ENCODE measurements at regions not wholly inside any gene's neighbourhood (a gene's known extent, or its start where the extent isn't known, plus 50 kb on each side); places are given as distances from the start of the nearest gene placed in this dataset.
"Not testable (repeated sequence)": the region's sequence is repeated elsewhere in the genome, so short reads cannot be mapped to it uniquely, and the experiment has no call there.

GRCh38 chr10:57334523-57334922, 933.2 kb downstream of the IPMK start:
- Mint-ChIP-seq H3K4me1 (ENCODE audit: insufficient read depth, unreplicated experiment) (no peaks in the 10 kb centered on the region), H3K36me3 (ENCODE audit: insufficient read depth, unreplicated experiment) (no peaks in the 10 kb centered on the region), H3K9me3 (ENCODE audit: unreplicated experiment) (no peaks in the 10 kb centered on the region), H3K4me3 (ENCODE audit: unreplicated experiment) (no peak overlapping the region), H3K27ac (ENCODE audit: low read depth, unreplicated experiment) (no peak overlapping the region), H3K27me3 (ENCODE audit: insufficient read depth, unreplicated experiment) (peaks cover 23% of the 10 kb centered on the region)
- BruUV-seq (replicated peaks): no TSS peak
- TF ChIP-seq CTCF (IDR thresholded peaks at IDR 0.05; ENCODE audit: unreplicated experiment): no peak
- intact Hi-C loops (cut with micrococcal nuclease): no loop called here
- CTCF ChIA-PET: interaction anchor here (0.7 to 1.0 kb wide), 3 partner anchors 142 to 731 kb away, joined by 3 read pairs; no protein-coding TSS in a partner anchor
- POLR2A ChIA-PET: no interaction called here
- no peak for DNase-seq (ENCODE audit: unreplicated experiment)

GRCh38 chr10:57333880-57334279, 933.8 kb downstream of the IPMK start:
- no TSS peak for BruUV-seq (replicated peaks)
- Mint-ChIP-seq H3K27me3 (ENCODE audit: insufficient read depth, unreplicated experiment) (peaks cover 27% of the 10 kb centered on the region), H3K27ac (ENCODE audit: low read depth, unreplicated experiment) (no peak overlapping the region), H3K36me3 (ENCODE audit: insufficient read depth, unreplicated experiment) (no peaks in the 10 kb centered on the region), H3K9me3 (ENCODE audit: unreplicated experiment) (no peaks in the 10 kb centered on the region), H3K4me3 (ENCODE audit: unreplicated experiment) (no peak overlapping the region), H3K4me1 (ENCODE audit: insufficient read depth, unreplicated experiment) (no peaks in the 10 kb centered on the region)
- no peak for TF ChIP-seq CTCF (IDR thresholded peaks at IDR 0.05; ENCODE audit: unreplicated experiment)
- intact Hi-C loops (cut with micrococcal nuclease): no loop called here
- ChIA-PET CTCF (interaction anchor here (0.6 to 0.7 kb wide), 3 partner anchors 111 to 694 kb away, joined by 3 read pairs; no protein-coding TSS in a partner anchor), POLR2A (interaction anchor here (0.6 kb wide), 1 partner anchor 616 kb away, joined by 4 read pairs; no protein-coding TSS in a partner anchor)
- no peak for DNase-seq (ENCODE audit: unreplicated experiment)

- H3K9me3 Mint-ChIP-seq (ENCODE audit: unreplicated experiment); CTCF ChIA-PET; H3K4me1 Mint-ChIP-seq (ENCODE audit: insufficient read depth, unreplicated experiment); H3K4me3 Mint-ChIP-seq (ENCODE audit: unreplicated experiment); BruUV-seq (replicated peaks); H3K27ac Mint-ChIP-seq (ENCODE audit: low read depth, unreplicated experiment); intact Hi-C loops (cut with micrococcal nuclease); POLR2A ChIA-PET; DNase-seq (ENCODE audit: unreplicated experiment); H3K36me3 Mint-ChIP-seq (ENCODE audit: insufficient read depth, unreplicated experiment): not testable (repeated sequence)
- peaks cover 36% of the 10 kb centered on the region for H3K27me3 Mint-ChIP-seq (ENCODE audit: insufficient read depth, unreplicated experiment)
Observed at GRCh38 chr10:57321400-57321854, 946.3 kb downstream of the IPMK start.

GRCh38 chr10:57320416-57320815, 947.3 kb downstream of the IPMK start:
- Mint-ChIP-seq H3K36me3 (ENCODE audit: insufficient read depth, unreplicated experiment) (no peaks in the 10 kb centered on the region), H3K4me1 (ENCODE audit: insufficient read depth, unreplicated experiment) (no peaks in the 10 kb centered on the region), H3K27ac (ENCODE audit: low read depth, unreplicated experiment) (no peak overlapping the region), H3K9me3 (ENCODE audit: unreplicated experiment) (no peaks in the 10 kb centered on the region), H3K27me3 (ENCODE audit: insufficient read depth, unreplicated experiment) (peaks cover 30% of the 10 kb centered on the region), H3K4me3 (ENCODE audit: unreplicated experiment) (no peak overlapping the region)
- no peak for DNase-seq (ENCODE audit: unreplicated experiment)
- no TSS peak for BruUV-seq (replicated peaks)
- intact Hi-C loops (cut with micrococcal nuclease): no loop called here
- POLR2A ChIA-PET: no interaction called here
- CTCF ChIA-PET: no interaction called here
- no peak for TF ChIP-seq CTCF (IDR thresholded peaks at IDR 0.05; ENCODE audit: unreplicated experiment)

GRCh38 chr10:57314046-57314445, 953.0 kb upstream of the ZWINT start:
- no peak for DNase-seq (ENCODE audit: unreplicated experiment)
- H3K27me3 Mint-ChIP-seq (ENCODE audit: insufficient read depth, unreplicated experiment): peaks cover 64% of the 10 kb centered on the region
- no peaks in the 10 kb centered on the region for H3K4me1 Mint-ChIP-seq (ENCODE audit: insufficient read depth, unreplicated experiment)
- BruUV-seq (replicated peaks): no TSS peak
- TF ChIP-seq CTCF (IDR thresholded peaks at IDR 0.05; ENCODE audit: unreplicated experiment): no peak
- ChIA-PET POLR2A (interaction anchor here (0.6 kb wide), 1 partner anchor 311 kb away, joined by 3 read pairs; no protein-coding TSS in a partner anchor), CTCF (no interaction called here)
- no peak overlapping the region for H3K27ac Mint-ChIP-seq (ENCODE audit: low read depth, unreplicated experiment)
- H3K36me3 Mint-ChIP-seq (ENCODE audit: insufficient read depth, unreplicated experiment): no peaks in the 10 kb centered on the region
- no peak overlapping the region for H3K4me3 Mint-ChIP-seq (ENCODE audit: unreplicated experiment)
- intact Hi-C loops (cut with micrococcal nuclease): no loop called here
- H3K9me3 Mint-ChIP-seq (ENCODE audit: unreplicated experiment): no peaks in the 10 kb centered on the region

Data from MCF 10A (cell line).